Karpas-422 (cell line): ENCODE measurements at regions not wholly inside any gene's neighbourhood (a gene's known extent, or its start where the extent isn't known, plus 50 kb on each side); places are given as distances from the start of the nearest gene placed in this dataset.
"Not testable (repeated sequence)": the region's sequence is repeated elsewhere in the genome, so short reads cannot be mapped to it uniquely, and the experiment has no call there.

Experiments
- DNase-seq: peaks from one replicate; pipeline ENCODE4 v3.0.0-alpha.2; 2015
- H2AFZ ChIP-seq: fragments of 200-600 bp; sonication (generic); 2 replicates; pipeline ENCODE4 v1.6.1; 2014; ENCODE audit warnings: antibody characterized with exemption, low read length, mixed read lengths
- H3K27ac ChIP-seq: fragments of 200-600 bp; sonication (generic); 2 replicates; pipeline ENCODE4 v1.5.1; 2014; ENCODE audit warnings: mild to moderate bottlenecking, low read length, moderate library complexity
- H3K27me3 ChIP-seq: fragments of 200-600 bp; sonication (generic); 2 replicates; pipeline ENCODE4 v1.6.1; 2014; ENCODE audit warnings: low read length, mixed read lengths
- H3K36me3 ChIP-seq: fragments of 200-600 bp; sonication (generic); 2 replicates; pipeline ENCODE4 v1.6.1; 2014; ENCODE audit warnings: low read length, mixed read lengths; ENCODE audit not compliant: insufficient read depth
- H3K4me1 ChIP-seq: fragments of 200-600 bp; sonication (generic); 2 replicates; pipeline ENCODE4 v1.6.1; 2014; ENCODE audit warnings: mild to moderate bottlenecking, low read length, mixed read lengths
- H3K4me2 ChIP-seq: fragments of 200-600 bp; sonication (generic); 2 replicates; pipeline ENCODE4 v1.6.1; 2014; ENCODE audit warnings: low read length, low read depth, mild to moderate bottlenecking; ENCODE audit not compliant: poor library complexity, severe bottlenecking
- H3K4me3 ChIP-seq: fragments of 200-600 bp; sonication (generic); 2 replicates; pipeline ENCODE4 v1.5.1; 2014; ENCODE audit warnings: mild to moderate bottlenecking, antibody characterized with exemption, low read length, mixed read lengths
- H3K79me2 ChIP-seq: fragments of 200-600 bp; sonication (generic); 2 replicates; pipeline ENCODE4 v1.6.1; 2014; ENCODE audit warnings: mild to moderate bottlenecking, low read length, mixed read lengths
- H3K9ac ChIP-seq: fragments of 200-600 bp; sonication (generic); 2 replicates; pipeline ENCODE4 v1.6.0; 2014; ENCODE audit warnings: low read length
- H3K9me2 ChIP-seq: fragments of 200-600 bp; sonication (generic), shearing (Covaris generic); replicated peaks from 2 replicates; pipeline ENCODE4 v1.6.0; 2014; ENCODE audit warnings: mild to moderate bottlenecking, low read length, moderate library complexity; ENCODE audit not compliant: insufficient read depth
- H3K9me3 ChIP-seq: fragments of 300-700, 200-600 bp; sonication (generic); 2 replicates; pipeline ENCODE4 v1.6.1; 2014; ENCODE audit warnings: low read length, mixed read lengths
- H4K20me1 ChIP-seq: fragments of 200-600 bp; sonication (generic); 2 replicates; pipeline ENCODE4 v1.6.1; 2014; ENCODE audit warnings: mild to moderate bottlenecking, antibody characterized with exemption, low read length, low read depth; ENCODE audit not compliant: insufficient read depth

DNA sequence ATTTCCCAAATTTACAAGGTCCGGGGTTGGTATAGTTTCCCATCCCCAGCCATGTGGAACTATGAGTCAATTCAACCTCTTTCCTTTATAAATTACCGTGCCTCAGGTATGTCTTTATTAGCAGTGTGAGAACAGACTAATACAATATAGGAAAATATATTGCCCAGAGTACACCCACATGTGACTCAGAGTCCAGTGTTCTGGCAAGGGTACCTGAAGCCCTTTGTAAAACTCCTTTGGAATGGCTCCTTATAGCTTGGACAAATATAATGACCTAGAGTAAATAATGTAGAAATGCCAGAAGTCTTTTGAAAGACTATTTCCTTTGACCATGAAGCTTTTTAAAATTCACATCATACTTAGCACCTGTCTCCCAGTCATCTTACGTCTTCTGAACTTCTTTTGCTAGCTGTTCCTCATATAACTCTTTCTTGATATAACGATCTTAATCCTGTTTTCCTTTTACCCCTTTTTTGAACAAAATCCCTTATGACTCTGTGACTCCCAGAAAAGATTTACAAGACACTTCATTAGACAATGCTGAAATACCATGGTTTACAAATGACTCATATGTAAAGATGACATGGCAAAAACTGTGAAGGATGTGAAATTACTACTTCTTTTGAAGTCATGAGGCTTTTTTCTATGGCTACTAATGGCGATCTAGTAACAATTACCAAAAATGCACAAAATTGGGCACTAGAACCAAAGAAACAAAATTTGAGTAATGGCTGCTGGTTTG lies 408.9 kb downstream of the NAP1L3 start:
- no peak for DNase-seq
- Histone ChIP-seq H4K20me1 (no peaks in the 10 kb centered on the region), H3K27me3 (no peaks in the 10 kb centered on the region), H3K9ac (no peak overlapping the region), H2AFZ (no peak overlapping the region), H3K4me2 (no peak overlapping the region), H3K36me3 (no peaks in the 10 kb centered on the region), H3K9me2 (no peaks in the 10 kb centered on the region), H3K79me2 (no peaks in the 10 kb centered on the region), H3K4me3 (no peak overlapping the region), H3K27ac (no peak overlapping the region), H3K9me3 (peaks cover 53% of the 10 kb centered on the region), H3K4me1 (no peaks in the 10 kb centered on the region)

DNA sequence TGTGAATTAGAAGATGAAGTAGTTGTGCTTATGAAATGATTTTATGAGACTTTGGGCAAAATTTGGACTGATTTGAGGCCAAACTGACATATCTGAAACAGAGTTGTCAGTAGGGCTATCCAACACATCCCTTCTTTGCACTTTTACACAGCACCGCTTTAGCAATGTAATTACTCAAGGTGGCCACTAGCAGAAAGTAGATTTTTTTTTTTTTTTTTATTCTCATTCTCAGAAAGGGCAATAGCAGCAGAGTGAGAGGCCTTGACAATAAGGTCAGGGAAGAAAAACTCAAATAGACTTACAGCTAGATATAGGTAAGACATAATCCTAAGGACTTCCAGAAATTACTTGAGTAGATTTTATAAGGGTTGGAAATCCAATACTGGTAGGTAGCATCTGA lies 414.3 kb downstream of the NAP1L3 start:
- Histone ChIP-seq H3K9me3 (peaks cover 29% of the 10 kb centered on the region), H3K9me2 (no peaks in the 10 kb centered on the region), H4K20me1 (no peaks in the 10 kb centered on the region), H2AFZ (no peak overlapping the region), H3K4me3 (no peak overlapping the region), H3K36me3 (no peaks in the 10 kb centered on the region), H3K79me2 (no peaks in the 10 kb centered on the region), H3K9ac (no peak overlapping the region), H3K4me2 (no peak overlapping the region), H3K27ac (no peak overlapping the region), H3K4me1 (no peaks in the 10 kb centered on the region), H3K27me3 (no peaks in the 10 kb centered on the region)
- DNase-seq = no peak

DNA sequence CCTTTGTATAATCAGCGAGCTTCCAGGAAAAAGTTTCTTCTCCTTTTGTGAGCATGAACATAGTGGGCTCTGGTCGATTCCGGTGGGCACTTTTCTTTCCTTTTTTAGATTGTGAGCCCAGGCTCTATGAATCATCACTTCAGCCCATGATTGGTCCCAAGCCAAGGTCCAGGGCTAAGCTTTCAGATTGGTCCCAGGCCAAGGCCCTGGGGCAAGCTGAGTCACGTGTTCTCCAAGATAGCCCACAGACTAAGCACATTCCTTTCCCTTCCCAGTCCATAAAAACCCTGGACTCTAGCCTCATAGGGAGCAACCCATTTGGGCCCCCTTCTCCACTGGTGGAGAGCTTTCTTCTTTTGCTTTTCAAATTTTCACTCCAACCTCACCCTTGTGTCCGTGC lies 430.5 kb downstream of the NAP1L3 start:
- Histone ChIP-seq H2AFZ (no peak overlapping the region), H3K4me1 (no peaks in the 10 kb centered on the region), H3K4me2 (no peak overlapping the region), H3K9me3 (peaks cover 26% of the 10 kb centered on the region), H3K9me2 (no peaks in the 10 kb centered on the region), H3K79me2 (no peaks in the 10 kb centered on the region), H4K20me1 (no peaks in the 10 kb centered on the region), H3K9ac (no peak overlapping the region), H3K27me3 (no peaks in the 10 kb centered on the region), H3K27ac (no peak overlapping the region), H3K36me3 (no peaks in the 10 kb centered on the region), H3K4me3 (no peak overlapping the region)
- no peak for DNase-seq

DNA sequence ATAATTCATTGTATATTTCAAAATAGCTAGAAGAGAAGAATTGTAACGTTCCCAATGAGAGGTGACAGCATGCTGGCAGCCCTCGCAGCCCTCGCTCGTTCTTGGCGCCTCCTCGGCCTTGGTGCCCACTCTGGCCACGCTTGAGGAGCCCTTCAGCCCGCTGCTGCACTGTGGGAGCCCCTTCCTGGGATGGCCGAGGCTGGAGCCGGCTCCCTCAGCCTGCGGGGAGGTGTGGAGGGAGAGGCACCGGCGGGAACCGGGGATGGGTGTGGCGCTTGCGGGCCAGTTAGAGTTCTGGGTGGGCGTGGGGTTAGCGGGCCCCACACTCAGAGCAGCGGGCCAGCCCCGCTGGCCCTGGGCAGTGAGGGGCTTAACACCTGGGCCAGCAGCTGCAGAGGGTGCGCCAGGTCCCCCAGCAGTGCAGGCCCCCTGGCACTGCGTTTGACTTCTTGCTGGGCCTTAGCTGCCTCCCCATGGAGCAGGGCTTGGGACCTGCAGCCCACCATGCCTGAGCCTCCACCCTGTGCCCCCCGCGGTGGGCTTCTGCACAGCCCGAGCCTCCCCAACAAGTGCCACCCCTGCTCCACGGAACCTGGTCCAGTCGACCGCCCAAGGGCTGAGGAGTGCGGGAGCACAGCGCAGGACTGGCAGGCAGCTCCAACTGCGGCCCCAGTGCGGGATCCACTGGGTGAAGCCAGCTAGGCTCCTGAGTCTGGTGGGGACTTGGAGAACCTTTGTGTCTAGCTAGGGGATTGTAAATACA lies 437.7 kb downstream of the NAP1L3 start:
- H3K9me3 ChIP-seq = peaks cover 14% of the 10 kb centered on the region
- not testable (repeated sequence) for H3K9ac ChIP-seq, DNase-seq, H3K9me2 ChIP-seq, H4K20me1 ChIP-seq, H3K36me3 ChIP-seq, H3K4me3 ChIP-seq, H2AFZ ChIP-seq, H3K27ac ChIP-seq, H3K79me2 ChIP-seq, H3K4me2 ChIP-seq, H3K4me1 ChIP-seq, H3K27me3 ChIP-seq

DNA sequence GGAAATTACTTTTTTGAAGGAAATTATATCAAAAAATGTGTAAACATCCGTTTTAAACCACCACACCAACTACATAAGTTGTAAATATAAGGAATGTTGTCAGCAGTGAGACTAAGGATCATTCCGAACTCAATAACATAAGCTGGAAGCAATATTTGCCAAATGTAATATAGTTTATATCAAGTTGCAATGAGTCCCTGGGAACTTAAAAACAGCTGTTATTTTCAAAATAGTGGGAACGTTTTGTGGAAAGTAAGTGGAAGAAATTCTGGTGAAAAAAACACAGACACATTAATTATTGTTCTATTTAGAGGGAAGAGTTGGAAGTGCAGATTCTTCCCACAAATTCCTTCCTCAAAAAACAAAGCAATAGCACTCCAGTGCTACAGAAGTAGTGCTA lies 444.3 kb downstream of the NAP1L3 start:
- no peaks in the 10 kb centered on the region for H3K27me3 ChIP-seq
- H3K9me2 ChIP-seq = no peaks in the 10 kb centered on the region
- H3K79me2 ChIP-seq = no peaks in the 10 kb centered on the region
- no peaks in the 10 kb centered on the region for H4K20me1 ChIP-seq
- H3K4me2 ChIP-seq = no peak overlapping the region
- no peak for DNase-seq
- H3K4me3 ChIP-seq = no peak overlapping the region
- no peak overlapping the region for H3K9ac ChIP-seq
- no peak overlapping the region for H2AFZ ChIP-seq
- H3K36me3 ChIP-seq = no peaks in the 10 kb centered on the region
- peaks cover 16% of the 10 kb centered on the region for H3K9me3 ChIP-seq
- H3K27ac ChIP-seq = no peak overlapping the region
- H3K4me1 ChIP-seq = no peaks in the 10 kb centered on the region
